ENCODE measurements at regions not wholly inside any gene's neighbourhood (a gene's known extent, or its start where the extent isn't known, plus 50 kb on each side); places are given as distances from the start of the nearest gene placed in this dataset.
"Not testable (repeated sequence)": the region's sequence is repeated elsewhere in the genome, so short reads cannot be mapped to it uniquely, and the experiment has no call there.

- no peak overlapping the region for H3K27ac ChIP-seq (ENCODE audit: control insufficient read depth, insufficient read depth, low read length)
Measured at GRCh38 chr10:89985446-89985845, 284.1 kb downstream of the KIF20B start.

DNA sequence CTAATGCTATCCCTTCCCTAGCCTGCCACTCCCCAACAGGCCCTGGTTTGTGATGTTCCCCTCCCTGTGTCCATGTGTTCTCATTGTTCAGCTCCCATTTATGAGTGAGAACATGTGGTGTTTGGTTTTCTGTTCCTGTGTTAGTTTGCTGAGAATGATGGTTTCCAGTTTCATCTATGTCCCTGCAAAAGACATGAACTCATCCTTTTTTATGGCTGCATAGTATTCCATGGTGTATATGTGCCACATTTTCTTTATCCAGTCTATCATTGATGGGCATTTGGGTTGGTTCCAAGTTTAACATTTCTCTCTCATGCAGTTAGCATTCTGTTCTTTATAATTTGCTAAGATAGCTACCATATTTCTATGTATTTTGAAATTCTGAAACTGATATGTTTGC, 287.0 kb downstream of the KIF20B start:
- FAIRE-seq; H3K36me3 ChIP-seq (ENCODE audit: control insufficient read depth in 2 of 2, extremely low read depth in 1 of 2, insufficient read depth in 2 of 2, low read length in 2 of 2); H3K4me2 ChIP-seq (ENCODE audit: control insufficient read depth, extremely low read depth, insufficient read depth, low read depth, low read length); H3K27ac ChIP-seq (ENCODE audit: control insufficient read depth, insufficient read depth, low read length); H3K4me1 ChIP-seq (ENCODE audit: control insufficient read depth, extremely low read depth, insufficient read depth, low read length); DNase-seq (ENCODE audit: low read depth, low spot score); H3K79me2 ChIP-seq (ENCODE audit: control insufficient read depth, insufficient read depth, low read length); H3K9ac ChIP-seq (ENCODE audit: control insufficient read depth, extremely low read depth, insufficient read depth, low read length); H3K27me3 ChIP-seq (ENCODE audit: control insufficient read depth, extremely low read depth, insufficient read depth, low read length); H3K9me3 ChIP-seq (ENCODE audit: control insufficient read depth, low read depth, low read length); H3K4me3 ChIP-seq (ENCODE audit: control insufficient read depth in 2 of 3, extremely low read depth in 1 of 3, insufficient read depth in 2 of 3, low read depth in 1 of 3, low read length in 3 of 3); H3K9me1 ChIP-seq (ENCODE audit: control insufficient read depth, extremely low read depth, insufficient read depth, low read length); dilution Hi-C loops (cut with MboI; ENCODE audit: extremely low pct_ligation_motif_present, low sequenced_read_pairs); H2AFZ ChIP-seq (ENCODE audit: control insufficient read depth, low read length); H4K20me1 ChIP-seq (ENCODE audit: control insufficient read depth, extremely low read depth, insufficient read depth, low read length): not testable (repeated sequence)

More at GRCh38 chr10:89985446-89985845, 284.1 kb downstream of the KIF20B start:
- dilution Hi-C loops (cut with MboI; ENCODE audit: extremely low pct_ligation_motif_present, low sequenced_read_pairs) = no loop called here
- peak overlapping the region; percentile 40 for H3K4me2 ChIP-seq (ENCODE audit: control insufficient read depth, extremely low read depth, insufficient read depth, low read depth, low read length)
- H3K9me1 ChIP-seq (ENCODE audit: control insufficient read depth, extremely low read depth, insufficient read depth, low read length) = no peaks in the 10 kb centered on the region
- no peaks in the 10 kb centered on the region for H3K36me3 ChIP-seq (ENCODE audit: control insufficient read depth in 2 of 2, extremely low read depth in 1 of 2, insufficient read depth in 2 of 2, low read length in 2 of 2)
- no peak for TF ChIP-seq EZH2 (IDR thresholded peaks at IDR 0.05; ENCODE audit: low read length)
- no peak for TF ChIP-seq CTCF (optimal IDR thresholded peaks at IDR 0.05 in 1 of 3, IDR thresholded peaks at IDR 0.05 in 1 of 3, conservative IDR thresholded peaks at IDR 0.05 in 1 of 3; ENCODE audit: extremely low read depth in 1 of 3, insufficient read depth in 2 of 3, low read length in 3 of 3)
- H3K4me1 ChIP-seq (ENCODE audit: control insufficient read depth, extremely low read depth, insufficient read depth, low read length) = peaks cover 14% of the 10 kb centered on the region
- no peaks in the 10 kb centered on the region for H3K79me2 ChIP-seq (ENCODE audit: control insufficient read depth, insufficient read depth, low read length)
- no peaks in the 10 kb centered on the region for H4K20me1 ChIP-seq (ENCODE audit: control insufficient read depth, extremely low read depth, insufficient read depth, low read length)
- no peaks in the 10 kb centered on the region for H3K27me3 ChIP-seq (ENCODE audit: control insufficient read depth, extremely low read depth, insufficient read depth, low read length)
- H3K9ac ChIP-seq (ENCODE audit: control insufficient read depth, extremely low read depth, insufficient read depth, low read length) = no peak overlapping the region
- no peak overlapping the region for H3K4me3 ChIP-seq (ENCODE audit: control insufficient read depth in 2 of 3, extremely low read depth in 1 of 3, insufficient read depth in 2 of 3, low read depth in 1 of 3, low read length in 3 of 3)
- FAIRE-seq = no peak
- H3K9me3 ChIP-seq (ENCODE audit: control insufficient read depth, low read depth, low read length) = no peaks in the 10 kb centered on the region
- no peak for DNase-seq (ENCODE audit: low read depth, low spot score)
- peak overlapping the region; percentile 79 for H2AFZ ChIP-seq (ENCODE audit: control insufficient read depth, low read length)

GRCh38 chr10:89992575-89992974, 291.2 kb downstream of the KIF20B start:
- no peaks in the 10 kb centered on the region for H3K9me1 ChIP-seq (ENCODE audit: control insufficient read depth, extremely low read depth, insufficient read depth, low read length)
- no peaks in the 10 kb centered on the region for H3K36me3 ChIP-seq (ENCODE audit: control insufficient read depth in 2 of 2, extremely low read depth in 1 of 2, insufficient read depth in 2 of 2, low read length in 2 of 2)
- no peak overlapping the region for H3K4me3 ChIP-seq (ENCODE audit: control insufficient read depth in 2 of 3, extremely low read depth in 1 of 3, insufficient read depth in 2 of 3, low read depth in 1 of 3, low read length in 3 of 3)
- no peak overlapping the region for H3K27ac ChIP-seq (ENCODE audit: control insufficient read depth, insufficient read depth, low read length)
- H3K9ac ChIP-seq (ENCODE audit: control insufficient read depth, extremely low read depth, insufficient read depth, low read length) = no peak overlapping the region
- H4K20me1 ChIP-seq (ENCODE audit: control insufficient read depth, extremely low read depth, insufficient read depth, low read length) = no peaks in the 10 kb centered on the region
- no peak for TF ChIP-seq EZH2 (IDR thresholded peaks at IDR 0.05; ENCODE audit: low read length)
- TF ChIP-seq CTCF (optimal IDR thresholded peaks at IDR 0.05 in 1 of 3, IDR thresholded peaks at IDR 0.05 in 1 of 3, conservative IDR thresholded peaks at IDR 0.05 in 1 of 3; ENCODE audit: extremely low read depth in 1 of 3, insufficient read depth in 2 of 3, low read length in 3 of 3) = no peak
- H2AFZ ChIP-seq (ENCODE audit: control insufficient read depth, low read length) = no peak overlapping the region
- H3K79me2 ChIP-seq (ENCODE audit: control insufficient read depth, insufficient read depth, low read length) = no peaks in the 10 kb centered on the region
- dilution Hi-C loops (cut with MboI; ENCODE audit: extremely low pct_ligation_motif_present, low sequenced_read_pairs) = no loop called here
- no peaks in the 10 kb centered on the region for H3K9me3 ChIP-seq (ENCODE audit: control insufficient read depth, low read depth, low read length)
- no peaks in the 10 kb centered on the region for H3K27me3 ChIP-seq (ENCODE audit: control insufficient read depth, extremely low read depth, insufficient read depth, low read length)
- FAIRE-seq (no peak), DNase-seq (ENCODE audit: low read depth, low spot score) (no peak)
- H3K4me1 ChIP-seq (ENCODE audit: control insufficient read depth, extremely low read depth, insufficient read depth, low read length) = no peaks in the 10 kb centered on the region
- H3K4me2 ChIP-seq (ENCODE audit: control insufficient read depth, extremely low read depth, insufficient read depth, low read depth, low read length) = no peak overlapping the region
